Ureter (tissue), 1 donor: ENCODE measurements at regions not wholly inside any gene's neighbourhood (a gene's known extent, or its start where the extent isn't known, plus 50 kb on each side); places are given as distances from the start of the nearest gene placed in this dataset.

Experiments used
- DNase-seq: peaks from one replicate; pipeline ENCODE4 v3.0.0-alpha.2; 2020; ENCODE audit warnings: low spot score
- donor health status: DM: yes; HTN: yes; CAD: no.

GRCh38 chr22:27499121-27499520, 302.4 kb downstream of the MN1 start:
- no peak for DNase-seq

GRCh38 chr22:27501191-27501936, 300.2 kb downstream of the MN1 start:
- DNase-seq = no peak

DNA sequence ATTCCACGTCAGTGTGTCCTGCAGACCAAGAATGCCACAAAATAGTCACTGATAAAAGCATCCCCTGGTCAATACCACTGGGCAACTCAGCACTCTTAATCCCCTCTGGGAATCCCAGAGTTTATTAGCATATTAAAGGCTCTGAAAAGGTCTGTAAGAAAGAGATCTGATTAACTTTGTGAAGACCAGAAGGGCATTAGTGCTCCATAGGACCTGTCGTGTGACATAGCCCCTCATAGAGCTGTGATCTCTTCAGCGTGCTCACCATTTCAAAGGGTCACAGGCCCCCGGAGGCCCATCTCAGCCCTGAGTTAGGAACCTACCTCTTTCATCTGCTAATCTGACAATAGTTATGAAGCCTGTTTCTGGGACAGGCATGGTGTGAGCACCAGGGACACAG, 299.2 kb downstream of the MN1 start:
- no peak for DNase-seq

- no peak for DNase-seq
Observed at GRCh38 chr22:27504360-27505253, 296.9 kb downstream of the MN1 start.

- DNase-seq = no peak
Observed at GRCh38 chr22:27507111-27507611, 294.4 kb downstream of the MN1 start.

DNA sequence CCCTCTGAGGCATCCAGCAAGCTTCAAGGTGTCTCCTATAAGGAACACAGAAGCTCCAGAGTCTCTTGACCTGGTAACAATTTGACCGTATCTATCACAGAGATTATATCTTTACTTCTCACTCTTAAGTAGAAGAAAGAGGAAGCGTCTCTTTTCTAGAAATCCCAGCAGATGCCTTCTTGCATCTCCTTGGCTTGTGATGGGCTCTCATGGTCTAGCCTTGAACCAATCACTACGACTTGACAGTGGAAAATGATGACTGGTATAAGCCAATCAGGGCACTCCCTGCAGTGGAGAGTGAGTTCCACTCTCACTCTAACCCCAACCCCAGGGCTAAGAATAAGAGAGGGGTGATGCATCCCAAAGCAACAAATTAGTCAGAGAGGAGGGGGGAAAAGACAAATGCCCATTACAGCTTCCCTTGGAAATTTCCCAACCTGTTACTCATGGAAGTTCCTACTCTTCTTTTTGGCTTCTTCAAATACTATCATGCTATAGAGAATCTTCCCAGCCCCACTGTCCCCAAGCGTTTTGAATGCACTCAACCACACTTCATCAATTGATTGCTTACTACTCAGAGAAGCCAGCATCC, 293.5 kb downstream of the MN1 start:
- DNase-seq = no peak

GRCh38 chr22:27509132-27509920, 292.2 kb downstream of the MN1 start:
- DNase-seq = no peak

DNA sequence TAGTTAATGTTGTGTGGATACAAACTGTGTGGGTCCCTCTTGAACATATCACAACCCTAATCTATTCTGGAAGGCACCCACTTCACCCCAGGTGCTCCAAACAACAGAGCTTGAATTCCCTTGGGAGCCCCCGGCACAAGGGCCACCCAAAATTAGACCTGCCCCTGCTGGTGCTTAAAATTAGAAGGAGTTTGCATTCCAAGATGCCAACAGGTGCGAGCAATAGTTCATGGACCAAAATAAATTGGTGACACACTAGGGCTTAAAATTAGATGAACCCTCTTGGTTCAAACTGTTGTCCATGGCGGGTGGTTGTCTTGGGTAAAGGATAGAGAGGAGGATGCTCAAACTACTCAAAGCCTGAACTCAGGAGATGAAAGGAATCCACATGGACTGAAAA, 291.5 kb downstream of the MN1 start:
- DNase-seq = no peak

DNA sequence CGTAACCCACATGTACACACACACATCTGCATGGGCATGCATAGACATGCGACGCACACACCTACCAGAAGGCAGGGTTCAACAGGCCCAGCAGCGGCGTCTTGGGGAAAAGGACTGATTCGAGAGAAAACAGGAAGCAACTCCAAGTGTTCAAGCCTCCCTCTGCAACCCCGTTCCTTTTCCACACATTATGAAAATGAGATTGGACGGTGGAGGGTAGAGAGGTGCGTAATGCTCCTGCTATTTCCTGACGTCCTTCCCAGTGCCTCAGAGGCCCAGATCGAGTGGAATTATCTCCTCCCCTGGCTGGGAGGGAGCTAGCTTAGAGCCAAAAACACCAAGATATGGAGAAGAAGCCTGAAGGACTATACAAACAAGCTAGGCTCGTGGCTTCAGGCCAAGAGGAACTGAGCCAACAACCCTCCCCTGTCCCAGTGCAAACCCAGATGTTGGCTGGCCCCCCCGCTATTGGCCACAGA, 289.2 kb downstream of the MN1 start:
- peak; percentile 78 for DNase-seq

DNA sequence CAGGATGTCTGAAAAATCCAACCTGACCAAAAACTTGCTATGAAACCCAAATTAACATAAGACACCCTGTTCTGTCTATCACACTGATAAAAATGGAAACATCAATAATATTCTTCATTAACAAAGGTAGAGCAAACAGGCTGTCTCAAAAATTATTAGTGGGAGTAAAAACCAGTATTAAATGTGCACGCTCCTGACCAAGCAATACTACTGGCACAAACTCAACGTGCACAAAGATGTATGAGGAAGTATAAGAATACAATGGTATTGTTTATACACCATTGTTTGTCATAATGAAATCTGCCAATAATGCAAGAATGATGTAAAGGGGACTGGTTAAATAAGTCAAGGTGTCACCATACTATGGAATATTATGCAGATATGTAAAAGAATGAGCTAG, 288.5 kb downstream of the MN1 start:
- DNase-seq = no peak

DNA sequence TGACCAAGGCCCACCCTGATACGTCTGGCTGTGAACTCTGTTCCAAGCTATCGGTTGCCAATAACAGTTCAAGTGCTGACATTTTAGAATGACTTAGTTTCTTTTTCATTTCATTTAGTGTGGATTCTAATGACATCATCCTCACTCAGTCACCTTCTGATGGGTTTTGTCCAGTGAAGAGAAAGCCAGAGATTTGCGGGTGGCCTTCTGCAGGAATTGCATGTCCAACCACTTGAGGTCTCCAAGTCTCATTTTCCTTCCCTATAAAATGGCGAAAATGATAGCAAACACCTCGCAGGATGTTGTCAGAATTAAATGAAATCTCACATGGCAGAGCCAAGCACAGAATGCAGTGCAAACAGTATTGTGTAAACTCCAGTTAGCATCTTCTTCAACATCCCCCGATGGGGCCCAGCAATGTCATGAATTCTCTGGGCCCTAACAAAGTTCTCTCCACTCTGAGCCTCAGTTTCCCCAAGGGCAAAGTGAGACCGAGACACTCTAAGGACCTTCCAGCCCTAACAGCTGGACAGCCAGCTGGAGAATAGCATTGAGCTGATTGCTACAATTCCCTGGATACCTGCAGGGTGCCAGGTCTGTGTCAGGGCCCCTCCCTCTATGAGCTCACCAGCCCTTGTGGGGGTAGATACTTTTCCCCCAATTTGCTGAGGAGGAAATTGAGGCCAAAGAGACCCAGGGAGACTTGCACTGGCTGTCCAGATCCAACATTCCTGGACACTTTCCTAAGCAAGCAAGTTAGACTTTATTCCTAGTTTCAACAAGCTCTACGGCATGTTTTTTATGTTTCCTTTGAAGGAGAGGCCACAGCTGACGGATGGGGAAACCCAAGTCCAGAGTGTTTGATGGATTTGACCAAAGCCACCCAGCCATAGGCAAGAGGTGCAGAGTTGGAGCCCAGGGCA, 286.7 kb downstream of the MN1 start:
- DNase-seq = no peak

DNA sequence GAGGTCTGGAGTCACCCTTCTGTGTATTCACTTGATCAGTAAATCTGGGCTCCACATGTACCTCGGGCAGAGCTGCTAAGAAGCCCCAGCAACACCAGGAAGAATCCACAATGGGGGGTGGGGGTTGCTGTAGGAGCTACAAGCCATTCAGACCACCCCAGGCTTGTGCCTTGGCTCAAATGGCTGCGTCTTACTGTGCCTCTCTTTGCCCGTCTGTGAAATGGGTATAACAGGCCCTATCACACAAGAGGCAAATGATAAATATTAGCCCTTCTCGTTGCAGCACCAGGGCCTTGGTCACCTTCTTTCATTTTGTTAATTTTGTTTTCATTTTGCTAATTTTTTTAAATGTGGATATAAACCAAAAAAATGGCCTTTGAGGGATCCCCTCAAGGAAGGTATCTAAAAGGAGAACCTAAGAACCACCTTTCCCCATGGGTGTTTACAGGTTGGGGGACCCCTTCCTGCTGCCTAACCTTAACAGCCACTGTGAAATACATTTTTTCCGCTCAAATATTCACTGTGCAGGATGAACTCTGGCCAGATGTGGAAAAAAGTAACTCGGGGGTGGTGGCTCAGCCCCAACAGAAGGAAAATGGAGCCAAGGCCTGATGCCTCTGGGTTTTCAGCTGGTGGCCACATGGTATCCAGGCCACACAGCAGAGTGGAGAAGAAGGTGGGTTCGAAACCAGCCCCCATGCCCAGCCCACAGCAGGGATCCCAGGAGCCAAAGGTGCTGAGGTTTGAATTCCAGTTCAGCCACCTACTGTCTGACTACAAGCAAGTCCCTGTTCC, 284.0 kb downstream of the MN1 start:
- no peak for DNase-seq

- no peak for DNase-seq
Observed at GRCh38 chr22:27518531-27519340, 282.8 kb downstream of the MN1 start.

DNA sequence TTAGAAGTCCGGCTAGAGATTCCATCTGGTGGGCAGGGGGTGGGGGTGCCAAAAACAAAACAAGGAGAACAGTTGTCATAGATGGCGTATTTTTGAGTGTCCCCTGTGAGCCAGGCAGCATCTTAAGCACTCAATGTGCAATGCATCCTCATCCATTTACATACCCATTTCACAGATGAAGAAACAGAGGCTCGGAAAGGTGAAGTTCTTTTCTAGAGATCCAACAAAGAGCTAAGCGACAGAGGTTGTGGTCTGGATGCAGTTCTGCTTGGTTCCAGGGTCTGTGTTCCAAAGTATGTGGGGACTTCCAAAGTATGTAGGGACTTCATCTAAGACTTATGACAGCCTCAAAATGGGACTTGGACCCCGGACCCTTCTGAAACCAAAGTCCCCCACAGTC, 277.8 kb downstream of the MN1 start:
- DNase-seq = no peak

DNA sequence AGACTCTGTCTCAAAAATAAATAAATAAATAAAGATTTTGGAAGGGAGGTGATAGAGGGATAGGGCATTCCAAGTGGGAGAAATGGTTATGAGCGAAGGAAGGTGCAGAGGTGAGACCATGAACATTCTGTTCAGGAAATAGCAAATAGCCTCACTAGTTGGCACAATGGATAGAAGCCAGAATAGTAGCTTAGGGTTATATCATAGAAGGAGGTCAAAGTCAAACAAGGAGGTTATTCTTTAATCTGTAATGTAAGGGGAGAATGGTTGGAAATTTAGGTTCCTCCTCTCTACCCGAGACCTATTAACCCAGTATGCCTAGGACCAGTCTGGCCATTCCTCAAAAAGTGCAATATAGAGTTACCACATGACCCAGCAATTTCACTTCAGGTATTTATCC, 275.8 kb downstream of the MN1 start:
- no peak for DNase-seq

DNA sequence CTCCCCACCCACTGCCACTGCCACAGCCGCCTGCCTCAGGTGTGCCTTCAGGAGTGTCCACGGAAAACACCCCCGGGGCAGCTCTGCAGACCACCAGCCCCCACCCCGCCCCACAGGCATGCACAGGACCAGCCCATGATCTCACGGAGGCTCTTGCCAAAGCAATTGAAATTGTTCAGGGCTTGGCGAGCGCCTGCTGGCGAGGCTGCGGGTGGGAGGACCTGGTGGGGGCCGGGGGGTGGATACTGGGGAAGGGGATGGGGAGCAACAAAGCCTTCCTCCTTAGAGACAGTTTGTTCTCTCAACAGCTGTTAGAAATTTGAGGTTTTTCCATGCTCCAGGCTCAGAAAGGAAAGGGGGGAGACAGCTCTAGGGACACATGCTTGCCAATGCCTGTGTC, 274.7 kb downstream of the MN1 start:
- no peak for DNase-seq

DNA sequence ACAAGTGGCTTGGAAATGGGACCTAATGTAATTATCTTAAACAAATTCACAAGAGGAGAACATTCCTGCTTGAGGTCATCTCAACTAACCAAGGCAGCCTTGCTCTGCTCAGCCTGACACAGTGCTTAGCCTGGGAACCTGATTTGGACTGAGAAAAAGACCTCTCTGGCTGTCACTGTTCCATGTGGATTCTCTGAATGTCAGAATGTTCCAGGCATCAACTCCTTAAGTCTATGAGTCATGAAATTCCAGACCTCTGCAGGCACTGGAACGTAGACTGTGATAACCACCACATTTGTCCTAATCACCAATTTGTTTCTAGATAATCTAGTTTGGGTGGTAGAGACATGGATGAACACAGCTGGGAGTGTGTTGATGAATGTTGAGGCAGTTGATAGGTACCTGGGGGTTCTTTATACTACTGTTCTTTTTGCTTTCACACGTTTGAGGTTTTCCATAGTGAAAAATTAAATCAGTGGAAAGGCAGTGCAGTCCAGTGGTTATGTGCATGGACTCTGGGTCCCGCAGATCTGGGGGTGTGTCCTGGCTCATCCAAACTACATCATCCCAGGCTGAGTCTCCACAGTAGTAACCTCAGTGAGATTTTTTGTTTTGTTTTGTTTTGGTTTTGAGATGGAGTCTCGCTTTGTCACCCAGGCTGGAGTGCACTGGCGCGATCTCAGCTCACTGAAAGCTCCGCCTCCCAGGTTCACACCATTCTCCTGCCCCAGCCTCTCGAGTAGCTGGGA, 269.6 kb downstream of the MN1 start:
- DNase-seq = no peak

DNA sequence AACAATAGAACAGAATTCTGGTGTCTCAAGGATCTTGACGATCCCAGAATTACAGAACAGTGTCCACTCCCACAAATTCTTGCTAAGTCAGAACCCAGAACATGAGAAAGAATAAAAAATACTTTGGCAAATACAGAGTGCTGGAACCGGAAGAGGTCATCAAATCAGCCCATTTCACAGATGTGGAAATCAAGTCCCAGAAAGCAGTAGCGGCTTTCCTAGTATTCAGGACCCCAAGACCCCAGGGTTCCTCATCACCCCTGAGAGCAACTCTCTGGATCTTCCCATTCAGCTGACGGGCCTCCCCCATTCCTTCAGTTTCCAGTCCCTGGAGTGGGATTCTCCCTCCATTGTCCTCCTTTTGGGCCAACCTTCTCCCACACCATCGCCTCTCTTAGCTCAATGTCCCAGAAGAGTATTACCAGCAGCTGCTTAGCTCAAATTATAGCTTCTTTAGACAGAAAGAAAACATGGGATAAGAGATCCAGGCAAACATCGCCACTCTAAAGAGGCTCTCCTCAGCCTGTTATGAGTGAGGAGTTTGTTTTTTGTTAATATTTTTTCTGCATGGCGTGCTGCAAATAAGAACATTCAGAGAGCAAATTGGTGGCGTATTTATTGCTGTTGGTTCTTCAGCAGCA, 268.3 kb downstream of the MN1 start:
- no peak for DNase-seq
